ENCODE measurements at regions not wholly inside any gene's neighbourhood (a gene's known extent, or its start where the extent isn't known, plus 50 kb on each side); places are given as distances from the start of the nearest gene placed in this dataset.

DNA sequence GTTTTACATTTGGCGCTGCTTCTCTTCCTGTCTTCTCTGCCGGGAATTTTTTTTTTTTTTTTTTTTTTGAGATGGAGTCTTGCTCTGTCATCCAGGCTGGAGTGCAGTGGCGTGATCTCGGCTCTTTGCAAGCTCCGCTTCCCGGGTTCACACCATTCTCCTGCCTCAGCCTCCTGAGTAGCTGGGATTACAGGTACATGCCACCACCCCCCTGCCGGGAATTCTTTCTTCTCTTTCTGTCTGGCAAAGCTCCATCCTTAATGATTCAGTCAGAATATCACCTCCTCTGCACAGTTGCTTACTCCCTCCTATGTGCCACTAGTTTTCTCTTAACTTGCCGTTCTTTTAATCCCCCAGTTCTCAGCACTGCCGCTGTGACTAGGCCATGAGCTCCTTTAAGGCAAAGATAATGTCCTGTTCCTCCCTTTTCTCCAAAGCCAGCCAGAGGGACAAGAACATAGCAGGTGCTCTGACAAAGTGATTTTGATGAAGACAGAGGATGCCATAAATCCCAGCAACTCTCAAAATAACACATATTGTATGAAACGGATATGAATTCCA, 112.1 kb upstream of the LRATD1 start:
- Histone ChIP-seq H3K36me3 (ENCODE audit: control insufficient read depth in 2 of 2, insufficient read depth in 1 of 2, low read length in 2 of 2) (no peaks in the 10 kb centered on the region), H3K4me1 (ENCODE audit: control insufficient read depth, insufficient read depth, low read length) (no peaks in the 10 kb centered on the region), H3K9me3 (ENCODE audit: control insufficient read depth, insufficient read depth, low read depth, low read length) (no peaks in the 10 kb centered on the region), H3K4me3 (ENCODE audit: low read depth, low read length) (no peak overlapping the region), H3K27ac (ENCODE audit: extremely low read depth, low read depth, low read length) (no peak overlapping the region)
- POLR2A ChIA-PET: interaction anchor here (0.7 kb wide), 1 partner anchor 11 kb away, joined by 8 read pairs; no protein-coding TSS in a partner anchor
- TF ChIP-seq ZNF501 (tag by site-specific recombination; IDR thresholded peaks at IDR 0.05) (no peak), ZNF302 (tag by site-specific recombination; IDR thresholded peaks at IDR 0.05; ENCODE audit: low read depth) (no peak), OSR2 (tag by site-specific recombination; IDR thresholded peaks at IDR 0.05) (no peak), ZNF549 (tag by site-specific recombination; IDR thresholded peaks at IDR 0.05) (no peak), ZNF404 (tag by site-specific recombination; IDR thresholded peaks at IDR 0.05) (no peak), ZNF19 (tag by site-specific recombination; IDR thresholded peaks at IDR 0.05; ENCODE audit: low read depth) (no peak), ZNF426 (tag by site-specific recombination; IDR thresholded peaks at IDR 0.05) (no peak)
- TF ChIP-seq, protein P1, sequence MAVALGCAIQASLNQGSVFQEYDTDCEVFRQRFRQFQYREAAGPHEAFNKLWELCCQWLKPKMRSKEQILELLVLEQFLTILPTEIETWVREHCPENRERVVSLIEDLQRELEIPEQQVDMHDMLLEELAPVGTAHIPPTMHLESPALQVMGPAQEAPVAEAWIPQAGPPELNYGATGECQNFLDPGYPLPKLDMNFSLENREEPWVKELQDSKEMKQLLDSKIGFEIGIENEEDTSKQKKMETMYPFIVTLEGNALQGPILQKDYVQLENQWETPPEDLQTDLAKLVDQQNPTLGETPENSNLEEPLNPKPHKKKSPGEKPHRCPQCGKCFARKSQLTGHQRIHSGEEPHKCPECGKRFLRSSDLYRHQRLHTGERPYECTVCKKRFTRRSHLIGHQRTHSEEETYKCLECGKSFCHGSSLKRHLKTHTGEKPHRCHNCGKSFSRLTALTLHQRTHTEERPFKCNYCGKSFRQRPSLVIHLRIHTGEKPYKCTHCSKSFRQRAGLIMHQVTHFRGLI (tag by site-specific recombination; IDR thresholded peaks at IDR 0.05): no peak
- TF ChIP-seq, protein P2, sequence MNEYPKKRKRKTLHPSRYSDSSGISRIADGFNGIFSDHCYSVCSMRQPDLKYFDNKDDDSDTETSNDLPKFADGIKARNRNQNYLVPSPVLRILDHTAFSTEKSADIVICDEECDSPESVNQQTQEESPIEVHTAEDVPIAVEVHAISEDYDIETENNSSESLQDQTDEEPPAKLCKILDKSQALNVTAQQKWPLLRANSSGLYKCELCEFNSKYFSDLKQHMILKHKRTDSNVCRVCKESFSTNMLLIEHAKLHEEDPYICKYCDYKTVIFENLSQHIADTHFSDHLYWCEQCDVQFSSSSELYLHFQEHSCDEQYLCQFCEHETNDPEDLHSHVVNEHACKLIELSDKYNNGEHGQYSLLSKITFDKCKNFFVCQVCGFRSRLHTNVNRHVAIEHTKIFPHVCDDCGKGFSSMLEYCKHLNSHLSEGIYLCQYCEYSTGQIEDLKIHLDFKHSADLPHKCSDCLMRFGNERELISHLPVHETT (tag by site-specific recombination; IDR thresholded peaks at IDR 0.05): no peak
- TF ChIP-seq, protein P3, sequence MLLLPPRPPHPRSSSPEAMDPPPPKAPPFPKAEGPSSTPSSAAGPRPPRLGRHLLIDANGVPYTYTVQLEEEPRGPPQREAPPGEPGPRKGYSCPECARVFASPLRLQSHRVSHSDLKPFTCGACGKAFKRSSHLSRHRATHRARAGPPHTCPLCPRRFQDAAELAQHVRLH (tag by site-specific recombination; IDR thresholded peaks at IDR 0.05): no peak
- TF ChIP-seq, protein P4, sequence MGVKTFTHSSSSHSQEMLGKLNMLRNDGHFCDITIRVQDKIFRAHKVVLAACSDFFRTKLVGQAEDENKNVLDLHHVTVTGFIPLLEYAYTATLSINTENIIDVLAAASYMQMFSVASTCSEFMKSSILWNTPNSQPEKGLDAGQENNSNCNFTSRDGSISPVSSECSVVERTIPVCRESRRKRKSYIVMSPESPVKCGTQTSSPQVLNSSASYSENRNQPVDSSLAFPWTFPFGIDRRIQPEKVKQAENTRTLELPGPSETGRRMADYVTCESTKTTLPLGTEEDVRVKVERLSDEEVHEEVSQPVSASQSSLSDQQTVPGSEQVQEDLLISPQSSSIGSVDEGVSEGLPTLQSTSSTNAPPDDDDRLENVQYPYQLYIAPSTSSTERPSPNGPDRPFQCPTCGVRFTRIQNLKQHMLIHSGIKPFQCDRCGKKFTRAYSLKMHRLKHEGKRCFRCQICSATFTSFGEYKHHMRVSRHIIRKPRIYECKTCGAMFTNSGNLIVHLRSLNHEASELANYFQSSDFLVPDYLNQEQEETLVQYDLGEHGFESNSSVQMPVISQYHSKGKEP (tag by site-specific recombination; IDR thresholded peaks at IDR 0.05): no peak
- TF ChIP-seq, protein P5, sequence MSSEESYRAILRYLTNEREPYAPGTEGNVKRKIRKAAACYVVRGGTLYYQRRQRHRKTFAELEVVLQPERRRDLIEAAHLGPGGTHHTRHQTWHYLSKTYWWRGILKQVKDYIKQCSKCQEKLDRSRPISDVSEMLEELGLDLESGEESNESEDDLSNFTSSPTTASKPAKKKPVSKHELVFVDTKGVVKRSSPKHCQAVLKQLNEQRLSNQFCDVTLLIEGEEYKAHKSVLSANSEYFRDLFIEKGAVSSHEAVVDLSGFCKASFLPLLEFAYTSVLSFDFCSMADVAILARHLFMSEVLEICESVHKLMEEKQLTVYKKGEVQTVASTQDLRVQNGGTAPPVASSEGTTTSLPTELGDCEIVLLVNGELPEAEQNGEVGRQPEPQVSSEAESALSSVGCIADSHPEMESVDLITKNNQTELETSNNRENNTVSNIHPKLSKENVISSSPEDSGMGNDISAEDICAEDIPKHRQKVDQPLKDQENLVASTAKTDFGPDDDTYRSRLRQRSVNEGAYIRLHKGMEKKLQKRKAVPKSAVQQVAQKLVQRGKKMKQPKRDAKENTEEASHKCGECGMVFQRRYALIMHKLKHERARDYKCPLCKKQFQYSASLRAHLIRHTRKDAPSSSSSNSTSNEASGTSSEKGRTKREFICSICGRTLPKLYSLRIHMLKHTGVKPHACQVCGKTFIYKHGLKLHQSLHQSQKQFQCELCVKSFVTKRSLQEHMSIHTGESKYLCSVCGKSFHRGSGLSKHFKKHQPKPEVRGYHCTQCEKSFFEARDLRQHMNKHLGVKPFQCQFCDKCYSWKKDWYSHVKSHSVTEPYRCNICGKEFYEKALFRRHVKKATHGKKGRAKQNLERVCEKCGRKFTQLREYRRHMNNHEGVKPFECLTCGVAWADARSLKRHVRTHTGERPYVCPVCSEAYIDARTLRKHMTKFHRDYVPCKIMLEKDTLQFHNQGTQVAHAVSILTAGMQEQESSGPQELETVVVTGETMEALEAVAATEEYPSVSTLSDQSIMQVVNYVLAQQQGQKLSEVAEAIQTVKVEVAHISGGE (tag by site-specific recombination; conservative IDR thresholded peaks at IDR 0.05; ENCODE audit: low read depth): no peak
- CTCF ChIA-PET: interaction anchor here (0.6 kb wide), 1 partner anchor 493 kb away, joined by 3 read pairs; no protein-coding TSS in a partner anchor

DNA sequence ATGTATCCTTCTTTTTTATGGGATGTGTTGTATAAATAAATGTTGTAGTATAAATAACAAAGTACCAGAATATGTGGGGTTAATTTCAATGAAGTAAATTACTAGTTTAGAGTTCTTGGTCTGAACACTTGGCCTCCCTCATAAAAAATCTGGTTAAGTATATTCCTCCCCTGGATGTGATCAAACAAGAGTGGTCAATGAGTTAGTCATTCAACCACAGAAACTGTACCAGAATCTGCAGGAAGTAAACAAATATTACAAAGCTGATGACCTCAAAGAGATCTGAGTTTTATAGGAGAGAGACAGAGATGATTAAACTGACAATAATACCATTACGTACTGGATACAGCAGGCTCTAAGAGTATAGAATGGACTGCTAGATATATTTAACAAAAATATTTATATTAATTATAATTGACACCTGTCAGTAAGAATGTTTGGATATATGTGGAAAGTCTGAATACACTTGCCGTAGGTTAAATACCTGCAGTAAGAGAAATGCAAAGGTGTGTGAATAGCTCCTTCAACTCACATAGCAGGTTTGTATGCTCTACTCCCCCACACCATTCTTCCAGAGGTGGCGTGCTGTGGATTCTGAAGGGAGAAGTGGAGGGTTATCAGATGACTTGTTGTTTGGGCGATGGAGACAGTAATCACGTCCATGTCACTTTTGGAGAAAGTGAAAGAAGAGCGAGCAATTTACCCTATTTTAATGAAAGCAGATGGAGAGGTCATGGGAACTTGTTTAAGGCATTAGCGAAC, 108.3 kb upstream of the LRATD1 start:
- ChIA-PET CTCF (no interaction called here), POLR2A (no interaction called here)
- H3K4me3 ChIP-seq (ENCODE audit: low read depth, low read length): no peak overlapping the region

More for the DNA sequence above, 108.3 kb upstream of the LRATD1 start:
- no peaks in the 10 kb centered on the region for H3K4me1 ChIP-seq (ENCODE audit: control insufficient read depth, insufficient read depth, low read length)
- no peaks in the 10 kb centered on the region for H3K36me3 ChIP-seq (ENCODE audit: control insufficient read depth in 2 of 2, insufficient read depth in 1 of 2, low read length in 2 of 2)
- no peaks in the 10 kb centered on the region for H3K9me3 ChIP-seq (ENCODE audit: control insufficient read depth, insufficient read depth, low read depth, low read length)
- TF ChIP-seq SP7 (tag by site-specific recombination; IDR thresholded peaks at IDR 0.05) (no peak), ZNF433 (tag by site-specific recombination; IDR thresholded peaks at IDR 0.05; ENCODE audit: low read depth) (no peak), ZBTB8A (tag by site-specific recombination; IDR thresholded peaks at IDR 0.05) (no peak), FEZF1 (tag by site-specific recombination; IDR thresholded peaks at IDR 0.05) (no peak), ZNF610 (tag by site-specific recombination; IDR thresholded peaks at IDR 0.05; ENCODE audit: borderline replicate concordance) (no peak), BCL11A (tag by site-specific recombination; IDR thresholded peaks at IDR 0.05; ENCODE audit: low read depth) (no peak)
- H3K27ac ChIP-seq (ENCODE audit: extremely low read depth, low read depth, low read length): no peak overlapping the region
